Globus pallidus (tissue), 1 donor: ENCODE measurements at regions not wholly inside any gene's neighbourhood (a gene's known extent, or its start where the extent isn't known, plus 50 kb on each side); places are given as distances from the start of the nearest gene placed in this dataset.
"Not testable (repeated sequence)": the region's sequence is repeated elsewhere in the genome, so short reads cannot be mapped to it uniquely, and the experiment has no call there.

Experiments used
- DNase-seq: peaks from one replicate; pipeline ENCODE4 v3.0.0-alpha.2; 2015; ENCODE audit warnings: low spot score

GRCh38 chr5:109989994-109990722 is 300.4 kb downstream of the MAN2A1 start:
- no peak for DNase-seq

GRCh38 chr5:109990723-109991359 is 301.1 kb downstream of the MAN2A1 start:
- no peak for DNase-seq

DNA sequence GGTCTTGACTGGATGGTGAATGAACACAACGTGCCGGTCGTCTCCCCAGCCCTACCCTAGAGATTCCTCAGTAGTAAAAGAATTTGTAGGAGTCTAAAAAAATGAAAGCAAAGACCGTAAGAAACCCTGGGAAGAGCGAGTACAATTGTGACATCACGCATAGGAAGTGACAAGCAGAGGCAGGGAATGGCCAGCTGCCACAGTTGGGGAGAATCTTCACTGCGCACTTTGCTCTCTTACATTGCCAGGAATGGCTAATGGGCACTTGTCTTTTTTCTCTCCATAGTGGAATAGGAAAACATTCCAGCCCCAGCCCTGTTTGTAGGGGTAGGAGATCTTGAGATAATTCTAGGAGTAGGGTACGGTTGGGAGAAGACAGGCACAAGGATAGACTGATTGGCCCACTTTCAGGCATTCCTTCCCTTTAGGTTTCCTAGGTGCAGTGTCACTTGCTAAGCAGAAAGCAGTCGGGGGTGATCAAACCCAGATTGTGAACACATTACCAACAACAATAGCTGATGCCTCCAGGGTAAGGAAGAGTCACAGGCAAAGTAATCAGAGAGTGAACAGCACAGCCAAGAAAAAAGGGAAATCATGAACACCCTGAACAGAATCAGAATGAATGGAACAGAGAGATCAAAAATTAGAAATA is 302.7 kb downstream of the MAN2A1 start:
- DNase-seq, result no peak

DNA sequence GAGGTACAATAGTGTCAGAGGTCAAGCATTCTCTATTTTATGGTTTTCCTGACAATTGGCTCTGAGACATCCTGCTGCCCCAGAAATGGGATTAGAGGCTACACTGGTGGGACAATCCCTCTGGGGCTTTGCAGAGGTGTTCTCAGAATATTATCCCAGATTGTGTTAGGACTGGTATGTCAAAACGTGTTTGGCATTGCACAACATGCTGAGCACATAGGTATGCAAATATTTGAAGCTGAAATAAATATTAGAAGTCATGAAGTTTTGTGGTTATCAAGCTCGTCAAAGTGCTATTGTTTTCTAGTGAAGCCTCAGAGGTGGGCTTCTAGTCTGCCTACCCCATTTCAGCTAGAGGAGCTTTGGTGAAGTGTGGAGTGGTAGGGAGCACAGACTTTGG is 304.4 kb downstream of the MAN2A1 start:
- DNase-seq, result no peak

GRCh38 chr5:109996246-109996645 is 306.5 kb downstream of the MAN2A1 start:
- no peak for DNase-seq

GRCh38 chr5:109997161-109997560 is 307.4 kb downstream of the MAN2A1 start:
- DNase-seq, result no peak

DNA sequence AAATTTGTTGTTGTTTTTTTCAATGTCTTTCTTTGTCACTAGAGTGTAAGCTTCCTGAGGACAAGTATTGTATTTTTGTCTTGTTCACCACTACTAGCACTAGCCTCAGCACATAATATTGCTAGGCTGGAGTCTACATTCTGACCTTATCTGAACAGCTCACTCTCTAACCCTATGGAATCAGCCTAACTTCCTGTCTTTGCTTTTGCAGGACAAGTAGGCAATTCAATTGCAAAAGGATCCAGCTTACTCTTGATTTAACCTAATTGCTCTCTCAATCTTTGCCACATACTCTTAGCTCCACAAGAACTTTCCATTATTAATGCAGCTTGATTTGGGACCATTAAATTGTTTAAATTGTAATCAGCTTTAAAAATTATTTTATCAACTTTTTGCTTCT is 308.5 kb downstream of the MAN2A1 start:
- DNase-seq, result no peak

- DNase-seq, result no peak
These were observed 309.0 kb downstream of the MAN2A1 start for GRCh38 chr5:109998726-109999125.

GRCh38 chr5:110001648-110002047 is 311.9 kb downstream of the MAN2A1 start:
- DNase-seq, result no peak

- DNase-seq, result no peak
These were observed 312.9 kb downstream of the MAN2A1 start for GRCh38 chr5:110002652-110003051.

DNA sequence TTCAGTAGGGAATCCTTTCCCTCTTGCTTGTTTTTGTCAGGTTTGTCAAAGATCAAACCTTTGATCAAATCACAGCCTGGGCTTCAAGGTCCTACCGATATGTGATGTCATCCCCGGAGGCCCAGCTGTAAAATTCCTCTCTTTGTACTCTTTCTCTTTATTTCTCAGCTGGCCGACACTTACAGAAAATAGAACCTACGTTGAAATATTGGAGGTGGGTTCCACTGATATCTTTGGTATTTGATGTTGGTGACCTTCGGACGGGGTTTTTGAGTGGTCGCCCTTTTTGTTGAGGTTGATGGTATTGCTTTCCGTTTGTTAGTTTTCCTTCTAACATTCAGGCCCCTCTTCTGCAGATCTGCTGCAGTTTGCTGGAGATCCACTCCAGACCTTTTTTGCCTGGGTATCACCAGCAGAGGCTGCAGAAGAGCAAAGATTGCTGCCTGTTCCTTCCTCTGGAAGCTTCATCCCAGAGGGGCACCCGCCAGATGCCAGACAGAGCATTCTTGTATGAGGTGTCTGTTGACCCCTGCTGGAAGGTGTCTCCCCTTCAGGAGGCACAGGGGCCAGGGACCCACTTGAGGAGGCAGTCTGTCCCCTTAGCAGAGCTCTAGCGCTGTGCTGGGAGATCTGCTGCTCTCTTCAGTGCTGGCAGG is 316.3 kb downstream of the MAN2A1 start:
- DNase-seq, result not testable (repeated sequence)

DNA sequence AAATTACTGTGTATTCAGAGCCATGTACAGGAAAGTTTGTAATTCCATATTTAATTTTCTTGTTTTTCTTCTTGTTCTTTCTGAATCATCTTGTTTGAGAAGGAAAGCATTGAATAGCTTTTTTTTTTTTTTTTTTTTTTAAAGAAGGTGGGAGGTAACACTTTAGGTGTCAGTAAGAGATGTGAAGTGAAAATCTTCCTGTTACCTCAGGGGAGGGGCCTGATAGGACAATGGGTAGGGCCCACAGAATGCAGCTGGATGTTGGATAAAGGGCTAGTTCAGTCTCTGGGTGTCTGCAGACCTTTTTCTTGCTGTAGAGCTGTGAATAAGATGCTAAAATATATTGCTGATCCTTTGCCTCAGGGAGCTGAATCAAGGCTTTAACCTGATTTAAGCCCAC is 317.4 kb downstream of the MAN2A1 start:
- DNase-seq, result no peak

DNA sequence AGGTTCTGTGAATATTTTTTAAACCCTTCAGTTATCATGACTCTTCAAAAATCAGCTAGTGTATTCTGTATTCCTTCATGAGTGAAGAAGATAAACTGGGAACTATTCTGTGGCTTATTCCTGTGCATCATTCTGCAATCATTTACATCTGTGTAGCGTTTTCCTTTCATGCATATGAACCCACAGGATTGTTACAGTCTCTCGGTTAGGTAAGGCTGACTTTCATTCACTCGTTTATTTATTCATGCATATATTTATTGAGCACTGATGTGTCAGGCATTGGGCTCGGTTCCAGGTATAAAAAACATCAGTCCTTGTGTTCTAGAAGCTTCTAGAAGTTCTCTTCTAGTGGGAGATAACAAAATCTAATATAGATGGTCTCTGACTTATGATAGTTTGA is 318.4 kb downstream of the MAN2A1 start:
- no peak for DNase-seq

DNA sequence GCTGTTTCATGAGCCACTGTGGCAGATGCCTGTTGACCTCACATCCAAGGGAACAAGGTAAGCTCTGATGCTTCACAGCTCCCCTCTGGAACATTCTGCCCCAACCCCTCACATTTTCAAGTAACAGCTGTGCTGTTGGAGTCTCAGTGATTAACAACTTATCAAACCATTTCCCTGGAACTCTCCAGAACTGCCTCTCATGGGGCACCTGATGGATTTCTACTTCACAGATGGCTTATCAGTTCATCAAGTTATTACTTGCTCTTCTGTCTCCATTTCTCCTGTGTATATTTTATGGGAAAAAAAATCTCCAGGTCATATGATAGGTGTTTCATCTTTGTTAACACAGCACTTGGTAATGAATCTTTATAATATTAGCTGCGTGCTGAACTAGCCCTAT is 322.4 kb downstream of the MAN2A1 start:
- no peak for DNase-seq

DNA sequence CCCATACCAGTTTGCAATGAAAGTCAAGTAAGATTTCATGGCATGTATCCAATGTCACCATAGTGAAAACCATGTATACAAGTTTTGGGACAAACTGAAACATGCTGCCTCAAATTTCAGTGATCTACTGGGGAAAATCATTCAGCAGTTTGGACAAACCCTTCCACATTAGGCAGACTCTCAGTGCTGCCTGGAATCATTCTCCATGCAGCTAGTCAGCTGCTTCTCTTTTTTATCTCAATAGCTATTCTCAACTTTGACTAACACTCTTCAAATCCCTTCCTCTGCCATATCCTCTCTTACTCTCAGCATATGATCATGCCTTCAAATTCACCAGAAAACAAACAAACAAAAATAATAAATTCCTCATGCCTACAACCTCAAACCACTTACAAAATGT is 323.3 kb downstream of the MAN2A1 start:
- DNase-seq, result no peak

GRCh38 chr5:110017854-110018253 is 328.1 kb downstream of the MAN2A1 start:
- no peak for DNase-seq

- no peak for DNase-seq
These were observed 328.8 kb downstream of the MAN2A1 start for GRCh38 chr5:110018509-110018908.

- DNase-seq, result no peak
These were observed 329.4 kb downstream of the MAN2A1 start for GRCh38 chr5:110019119-110019518.

GRCh38 chr5:110019780-110020179 is 330.1 kb downstream of the MAN2A1 start:
- DNase-seq, result no peak

DNA sequence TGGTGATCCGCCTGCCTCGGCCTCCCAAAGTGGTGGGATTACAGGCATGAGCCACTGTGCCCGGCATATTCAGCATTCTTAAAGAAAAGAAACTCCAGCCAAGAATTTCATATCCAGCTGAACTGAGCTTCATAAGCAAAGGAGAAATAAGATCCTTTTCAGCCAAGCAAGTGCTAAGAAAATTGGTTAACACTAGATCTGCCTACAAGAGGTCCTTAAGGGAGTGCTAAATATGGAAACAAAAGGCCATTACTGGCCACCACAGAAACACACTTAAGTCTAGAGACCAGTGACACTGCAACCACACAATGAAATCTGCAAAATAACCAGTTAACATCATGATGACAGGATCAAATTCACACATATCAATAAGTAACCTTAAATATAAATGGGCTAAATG is 331.5 kb downstream of the MAN2A1 start:
- no peak for DNase-seq

DNA sequence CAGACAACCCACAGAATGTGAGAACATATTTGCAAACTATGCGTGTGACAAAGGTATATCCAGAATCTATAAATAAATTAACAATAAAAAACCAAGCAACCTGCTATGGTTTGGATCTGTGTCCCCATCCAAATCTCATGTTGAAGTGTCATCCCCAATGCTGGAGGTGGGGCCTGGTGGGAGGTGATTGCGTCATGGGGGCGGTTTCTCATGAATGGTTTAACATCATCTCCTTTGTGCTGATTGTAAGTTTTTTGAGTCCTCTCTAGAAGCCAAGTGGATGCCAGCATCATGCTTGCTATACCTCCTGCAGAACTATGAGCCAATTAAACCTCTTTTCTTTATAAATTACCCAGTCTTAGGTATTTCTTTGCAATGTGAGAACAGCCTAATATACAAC is 335.4 kb downstream of the MAN2A1 start:
- no peak for DNase-seq

GRCh38 chr5:110027527-110028322 is 338.0 kb downstream of the MAN2A1 start:
- no peak for DNase-seq
